H7 (cell line): ENCODE measurements at regions not wholly inside any gene's neighbourhood (a gene's known extent, or its start where the extent isn't known, plus 50 kb on each side); places are given as distances from the start of the nearest gene placed in this dataset.
A peak's percentile ranks its signal among the peaks of the same experiment; 100 is the strongest.
"Not testable (repeated sequence)": the region's sequence is repeated elsewhere in the genome, so short reads cannot be mapped to it uniquely, and the experiment has no call there.

Experiments
- DNase-seq: peaks from one replicate; pipeline ENCODE4 v3.0.0; 2012
- H3K27me3 ChIP-seq: 2 replicates; pipeline ENCODE4 v1.6.0; 2011; ENCODE audit warnings: mild to moderate bottlenecking, low read length; ENCODE audit not compliant: control insufficient read depth, insufficient read depth
- H3K36me3 ChIP-seq: replicated peaks from 2 replicates; pipeline ENCODE4 v1.5.1; 2011; ENCODE audit warnings: low read length; ENCODE audit not compliant: control insufficient read depth, insufficient read depth
- H3K4me3 ChIP-seq: 2 replicates; pipeline ENCODE4 v1.5.1; 2011; ENCODE audit warnings: low read depth, mild to moderate bottlenecking, control low read depth, low read length, moderate library complexity; ENCODE audit not compliant: insufficient read depth

DNA sequence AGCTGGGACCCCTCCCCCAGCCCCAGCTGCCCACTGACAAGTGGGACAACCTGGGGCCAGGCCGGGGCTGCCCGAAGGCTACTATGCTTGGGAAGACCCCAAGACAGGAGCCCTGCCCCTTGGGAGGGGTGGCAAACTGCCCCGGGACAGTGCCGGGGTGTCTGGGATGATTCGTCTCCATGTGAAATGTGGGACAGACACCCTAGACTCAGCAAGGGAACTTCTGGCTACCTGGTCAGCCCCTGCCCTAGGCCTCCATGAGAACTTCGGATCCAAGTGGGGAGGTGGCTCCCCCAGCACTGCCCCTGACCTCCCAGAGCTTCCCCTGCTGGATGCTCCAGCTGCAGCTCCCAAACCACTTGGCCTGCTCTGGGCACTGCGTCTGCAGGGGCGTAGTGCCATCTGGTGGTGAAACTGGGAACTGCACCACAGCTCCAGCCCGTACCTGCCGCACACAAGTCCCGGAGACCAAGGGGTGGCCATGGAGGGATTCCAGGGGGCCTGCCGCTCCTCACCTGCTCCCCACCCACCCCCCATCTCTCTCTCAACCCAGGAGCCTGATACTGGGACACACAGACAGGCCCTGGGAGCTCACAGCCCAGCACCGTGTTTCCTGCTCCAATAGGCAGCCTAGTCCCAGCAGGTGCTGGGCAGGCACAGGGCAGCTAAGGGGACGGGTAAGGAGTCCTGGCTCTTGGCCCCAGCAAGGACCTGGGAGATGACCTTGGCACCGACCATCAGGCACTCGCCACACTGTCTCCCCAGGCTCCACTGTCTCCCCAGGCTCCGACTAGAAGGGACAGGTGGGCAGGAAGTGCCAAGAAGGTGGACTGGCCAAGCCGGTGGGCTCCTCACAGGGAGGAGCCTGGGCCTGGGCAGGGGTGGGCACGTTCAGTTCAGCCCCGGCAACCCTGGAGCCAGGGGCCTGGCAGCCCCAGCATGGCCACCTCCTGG, 194.1 kb downstream of the IGLL1 start:
- Histone ChIP-seq H3K4me3 (no peak overlapping the region), H3K36me3 (no peaks in the 10 kb centered on the region), H3K27me3 (peaks cover 2% of the 10 kb centered on the region; the same call in 1 of the 2 replicates)
- DNase-seq, result peak; percentile 96

DNA sequence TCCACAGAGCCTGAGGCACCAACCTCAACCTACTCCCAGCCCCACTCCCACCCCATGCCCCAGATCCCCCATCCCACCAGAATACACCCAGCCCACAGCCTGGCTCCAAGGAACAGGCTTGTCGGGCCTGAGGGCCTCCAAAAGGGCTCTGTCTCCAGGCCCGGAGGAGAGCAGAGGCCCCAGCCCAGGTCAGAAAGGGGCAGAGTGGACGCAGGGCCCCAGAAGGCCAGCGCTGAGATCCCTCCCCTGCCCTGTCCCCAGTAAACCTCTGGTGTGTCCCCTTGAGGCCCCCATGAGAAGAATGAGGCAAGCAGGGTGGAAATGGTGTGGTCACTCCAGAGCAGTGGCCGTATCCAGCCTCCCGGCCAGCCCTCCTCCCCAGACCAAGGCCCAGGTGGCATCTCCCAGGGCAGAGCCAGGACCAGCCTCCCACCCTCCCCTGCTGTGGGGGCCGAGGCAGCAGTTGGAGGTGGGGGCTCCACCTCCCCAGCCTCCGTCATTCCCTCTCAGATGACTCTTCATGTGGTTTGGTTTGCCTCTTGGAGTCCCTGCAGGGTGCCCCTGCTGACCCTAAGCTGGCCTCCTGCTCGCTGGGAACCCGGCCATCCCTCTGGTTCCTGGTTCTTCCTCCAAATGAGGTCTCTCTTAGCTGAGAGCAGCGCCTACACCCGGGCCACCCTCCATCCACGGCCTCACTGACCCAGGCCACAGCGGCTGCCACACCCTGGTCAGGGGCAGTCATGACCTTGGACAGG, 195.0 kb downstream of the IGLL1 start:
- DNase-seq, result peak; percentile 46
- no peaks in the 10 kb centered on the region for H3K36me3 ChIP-seq
- no peak overlapping the region for H3K4me3 ChIP-seq
- peaks cover 2% of the 10 kb centered on the region; the same call in 1 of the 2 replicates for H3K27me3 ChIP-seq

DNA sequence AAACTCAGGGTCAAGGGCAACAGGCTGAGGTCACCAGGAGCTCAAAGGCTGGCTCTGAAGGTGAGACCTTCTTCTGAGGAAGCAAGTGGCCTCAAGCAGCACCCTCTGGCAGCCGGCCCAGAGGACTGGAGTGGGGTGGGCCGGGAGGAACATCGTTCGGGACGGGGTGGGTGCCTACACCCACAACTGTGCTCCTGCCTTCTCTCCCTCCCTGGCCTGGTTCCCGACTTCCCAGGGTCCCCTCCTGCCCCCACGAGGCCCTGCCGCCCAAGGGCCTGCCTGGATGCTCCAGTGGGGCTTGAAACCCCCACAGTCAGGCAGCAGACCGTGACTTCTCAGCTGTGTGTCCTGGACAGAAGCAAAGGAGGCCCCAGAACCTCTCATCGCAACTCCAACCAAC, 195.7 kb downstream of the IGLL1 start:
- H3K36me3 ChIP-seq, result no peaks in the 10 kb centered on the region
- DNase-seq, result peak; percentile 55
- H3K27me3 ChIP-seq, result no peaks in the 10 kb centered on the region; the same call in 1 of the 2 replicates
- no peak overlapping the region for H3K4me3 ChIP-seq

- no peaks in the 10 kb centered on the region; the same call in 1 of the 2 replicates for H3K27me3 ChIP-seq
- peak; percentile 86 for DNase-seq
- no peaks in the 10 kb centered on the region for H3K36me3 ChIP-seq
- H3K4me3 ChIP-seq, result no peak overlapping the region
These were observed 196.4 kb downstream of the IGLL1 start for GRCh38 chr22:23383491-23384361.

DNA sequence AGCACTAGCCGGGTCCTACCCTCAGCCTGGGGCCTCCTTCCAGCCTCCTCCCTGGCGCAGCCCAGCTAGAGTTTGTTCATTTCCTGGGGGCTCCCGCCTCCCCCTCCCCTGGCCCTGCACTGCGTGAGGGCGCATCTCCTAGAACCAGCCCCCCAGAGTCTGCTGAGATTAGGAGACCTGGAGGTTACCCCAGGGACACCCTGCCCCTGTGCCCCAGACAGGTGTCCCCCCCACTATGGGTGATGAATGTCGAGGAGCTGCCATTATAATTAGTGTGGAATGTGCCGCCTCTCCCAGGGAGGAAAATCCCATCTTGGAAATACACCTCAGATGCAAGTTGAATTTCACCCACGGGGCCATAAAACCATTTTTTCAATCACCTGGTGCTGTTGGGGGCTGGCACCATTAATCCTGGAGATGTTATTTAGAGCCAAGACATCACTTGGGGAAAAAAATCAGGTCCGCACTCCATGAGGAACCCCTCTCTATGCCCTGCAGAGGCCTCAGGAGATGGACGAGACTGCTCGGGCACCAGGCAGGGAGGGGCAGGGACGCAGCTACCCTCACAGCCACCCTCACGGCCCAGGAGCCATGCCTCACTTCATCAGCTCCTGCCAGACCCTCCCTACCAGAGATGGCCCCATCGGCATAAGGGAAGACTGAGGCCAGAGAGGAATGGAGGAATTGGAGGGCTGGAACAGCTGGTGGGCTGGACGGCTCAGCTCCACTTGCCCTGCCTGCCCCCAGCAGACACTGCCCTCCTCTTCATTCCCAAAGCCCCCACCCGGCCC, 197.5 kb downstream of the IGLL1 start:
- Histone ChIP-seq H3K4me3 (no peak overlapping the region), H3K36me3 (no peaks in the 10 kb centered on the region), H3K27me3 (peaks cover 2% of the 10 kb centered on the region)
- peak; percentile 32 for DNase-seq

- Histone ChIP-seq H3K4me3 (no peak overlapping the region), H3K36me3 (no peaks in the 10 kb centered on the region), H3K27me3 (peaks cover 4% of the 10 kb centered on the region)
- DNase-seq, result peak; percentile 38
These were observed 198.2 kb downstream of the IGLL1 start for GRCh38 chr22:23381661-23382427.

DNA sequence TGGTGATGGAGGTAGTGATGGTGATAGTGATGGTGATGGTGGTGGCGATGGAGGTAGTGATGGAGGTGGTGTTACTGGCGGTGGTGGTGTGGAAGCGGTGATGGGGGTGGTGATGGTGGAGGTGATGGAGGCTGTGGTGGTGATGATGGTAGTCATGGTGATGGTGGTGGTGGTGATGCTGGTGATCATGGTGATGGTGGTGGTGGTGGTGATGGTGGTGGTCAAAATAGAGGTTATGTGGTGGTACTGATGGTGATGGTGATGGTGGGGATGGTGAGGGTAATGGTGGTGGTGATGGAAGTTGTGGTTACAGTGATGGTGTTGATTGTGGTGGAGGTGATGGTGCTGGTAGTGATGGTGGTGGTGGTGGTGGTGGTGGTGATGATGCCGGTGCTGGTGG, 199.2 kb downstream of the IGLL1 start:
- DNase-seq, result no peak

GRCh38 chr22:23380230-23380573, 199.9 kb downstream of the IGLL1 start:
- Histone ChIP-seq H3K4me3 (no peak overlapping the region), H3K36me3 (no peaks in the 10 kb centered on the region), H3K27me3 (peaks cover 6% of the 10 kb centered on the region)
- no peak for DNase-seq

More for the DNA sequence above, 199.2 kb downstream of the IGLL1 start:
- Histone ChIP-seq H3K4me3 (no peak overlapping the region), H3K36me3 (no peaks in the 10 kb centered on the region), H3K27me3 (peaks cover 4% of the 10 kb centered on the region)

GRCh38 chr22:23379540-23380229, 199.4 kb downstream of the BCR start:
- peak; percentile 29 for DNase-seq
- H3K36me3 ChIP-seq, H3K4me3 ChIP-seq, H3K27me3 ChIP-seq: not testable (repeated sequence)

GRCh38 chr22:23377767-23378166, 197.5 kb downstream of the BCR start:
- DNase-seq, result no peak
- Histone ChIP-seq H3K36me3 (no peaks in the 10 kb centered on the region), H3K4me3 (no peak overlapping the region), H3K27me3 (peaks cover 27% of the 10 kb centered on the region)

GRCh38 chr22:23376256-23376655, 195.9 kb downstream of the BCR start:
- peak; percentile 81 for DNase-seq
- no peak overlapping the region for H3K4me3 ChIP-seq
- no peaks in the 10 kb centered on the region for H3K36me3 ChIP-seq
- peaks cover 36% of the 10 kb centered on the region for H3K27me3 ChIP-seq

- no peaks in the 10 kb centered on the region for H3K36me3 ChIP-seq
- H3K4me3 ChIP-seq, result no peak overlapping the region
- peaks cover 44% of the 10 kb centered on the region for H3K27me3 ChIP-seq
- DNase-seq, result no peak
These were observed 194.9 kb downstream of the BCR start for GRCh38 chr22:23375031-23375827.
